ENCODE measurements at regions not wholly inside any gene's neighbourhood (a gene's known extent, or its start where the extent isn't known, plus 50 kb on each side); places are given as distances from the start of the nearest gene placed in this dataset.

- TF ChIP-seq CTCF (IDR thresholded peaks at IDR 0.05) (no peak), POLR2A (IDR thresholded peaks at IDR 0.05) (no peak)
Observed at GRCh38 chr6:169981969-169982368, 230.5 kb downstream of the ERMARD start.

Measured in testis (tissue), 2 donors.